Activated CD8-positive, alpha-beta memory T cell treated with anti-CD3 and anti-CD28 coated beads, Interleukin-2, amount 50 U/mL, for 1 hour (primary cell): ENCODE measurements at regions not wholly inside any gene's neighbourhood (a gene's known extent, or its start where the extent isn't known, plus 50 kb on each side); places are given as distances from the start of the nearest gene placed in this dataset.

Experiments
- DNase-seq: peaks from one replicate; pipeline ENCODE4 v3.0.0-alpha.2; 2020; ENCODE audit errors: extremely low read depth

- DNase-seq = no peak
Observed at GRCh38 chr5:67339219-67339767, 142.7 kb upstream of the CD180 start.

- DNase-seq = no peak
Observed at GRCh38 chr5:67338421-67338820, 141.8 kb upstream of the CD180 start.

GRCh38 chr5:67337751-67338150 is 141.2 kb upstream of the CD180 start:
- DNase-seq = no peak

- no peak for DNase-seq
Observed at GRCh38 chr5:67335426-67335825, 138.8 kb upstream of the CD180 start.

GRCh38 chr5:67334373-67334772 is 137.8 kb upstream of the CD180 start:
- DNase-seq = no peak

GRCh38 chr5:67333171-67333570 is 136.6 kb upstream of the CD180 start:
- DNase-seq = no peak

- DNase-seq = no peak
Observed at GRCh38 chr5:67331296-67331925, 134.8 kb upstream of the CD180 start.

- DNase-seq = no peak
Observed at GRCh38 chr5:67319935-67320725, 123.5 kb upstream of the CD180 start.

- no peak for DNase-seq
Observed at GRCh38 chr5:67318746-67319145, 122.1 kb upstream of the CD180 start.

- DNase-seq = no peak
Observed at GRCh38 chr5:67317603-67318002, 121.0 kb upstream of the CD180 start.

GRCh38 chr5:67316695-67317094 is 120.1 kb upstream of the CD180 start:
- DNase-seq = no peak

GRCh38 chr5:67315082-67315989 is 118.7 kb upstream of the CD180 start:
- no peak for DNase-seq

- DNase-seq = no peak
Observed at GRCh38 chr5:67311701-67312100, 115.1 kb upstream of the CD180 start.

- no peak for DNase-seq
Observed at GRCh38 chr5:67311208-67311607, 114.6 kb upstream of the CD180 start.

GRCh38 chr5:67310740-67311139 is 114.1 kb upstream of the CD180 start:
- no peak for DNase-seq

- no peak for DNase-seq
Observed at GRCh38 chr5:67310169-67310568, 113.6 kb upstream of the CD180 start.

GRCh38 chr5:67308988-67309688 is 112.5 kb upstream of the CD180 start:
- DNase-seq = no peak

- DNase-seq = no peak
Observed at GRCh38 chr5:67306965-67307607, 110.5 kb upstream of the CD180 start.

- no peak for DNase-seq
Observed at GRCh38 chr5:67305913-67306710, 109.5 kb upstream of the CD180 start.

- no peak for DNase-seq
Observed at GRCh38 chr5:67305401-67305800, 108.8 kb upstream of the CD180 start.
